DMS53 (cell line): ENCODE measurements at regions not wholly inside any gene's neighbourhood (a gene's known extent, or its start where the extent isn't known, plus 50 kb on each side); places are given as distances from the start of the nearest gene placed in this dataset.

Experiments
- DNase-seq: peaks from one replicate; lab custom pipeline; 2025; lab: John Stamatoyannopoulos, UW

GRCh38 chr2:65649811-65650589, 217.6 kb upstream of the SPRED2 start:
- no peak for DNase-seq

DNA sequence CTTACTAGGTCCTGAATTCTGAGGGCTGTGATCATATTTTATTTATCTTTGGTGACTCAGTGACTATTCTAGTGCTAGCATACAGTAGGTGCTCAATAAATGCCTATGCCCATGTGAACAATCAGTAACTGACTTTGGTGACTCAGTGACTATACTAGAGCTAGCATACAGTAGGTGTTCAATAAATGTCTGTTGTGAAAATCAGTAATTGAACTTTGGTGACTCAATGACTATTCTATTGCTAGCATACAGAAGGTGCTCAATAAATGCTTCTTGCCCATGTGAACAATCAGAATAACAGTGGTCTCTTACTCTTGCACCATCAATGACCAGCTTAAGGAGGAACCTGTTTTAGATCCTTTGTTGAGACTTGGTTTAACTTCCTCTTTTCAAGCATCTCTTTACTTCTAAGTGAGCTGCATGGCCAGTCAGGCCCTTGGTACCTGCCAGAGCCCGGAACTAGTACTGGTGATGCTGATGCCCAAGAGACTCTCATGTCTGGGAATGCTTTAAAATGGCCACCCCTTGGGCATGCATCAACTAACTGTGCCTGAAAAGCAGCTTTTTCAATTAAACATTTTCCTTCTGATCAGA, 214.9 kb upstream of the SPRED2 start:
- no peak for DNase-seq

- DNase-seq = no peak
Observed at GRCh38 chr2:65640793-65641103, 208.3 kb upstream of the SPRED2 start.

- no peak for DNase-seq
Observed at GRCh38 chr2:65639156-65639864, 206.9 kb upstream of the SPRED2 start.

DNA sequence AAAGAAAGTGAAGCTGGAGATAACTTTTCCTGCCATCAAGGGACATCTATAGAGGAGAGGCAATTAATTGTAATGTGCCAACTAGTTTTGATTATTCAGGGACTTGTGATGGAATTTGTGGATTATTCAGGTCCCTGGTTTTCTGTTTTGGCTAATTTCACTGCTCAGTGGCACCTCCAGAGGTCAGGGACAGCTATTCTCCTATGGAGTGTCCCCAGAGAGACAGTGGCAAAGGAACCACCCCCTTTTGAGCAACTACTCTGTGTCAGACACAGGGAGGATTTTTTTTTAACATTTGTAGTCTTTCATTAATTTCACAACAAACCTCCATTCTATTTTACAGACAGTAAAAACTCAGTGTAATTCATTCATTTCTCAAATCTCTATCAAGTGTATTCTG, 206.0 kb upstream of the SPRED2 start:
- DNase-seq = peak; percentile 36

DNA sequence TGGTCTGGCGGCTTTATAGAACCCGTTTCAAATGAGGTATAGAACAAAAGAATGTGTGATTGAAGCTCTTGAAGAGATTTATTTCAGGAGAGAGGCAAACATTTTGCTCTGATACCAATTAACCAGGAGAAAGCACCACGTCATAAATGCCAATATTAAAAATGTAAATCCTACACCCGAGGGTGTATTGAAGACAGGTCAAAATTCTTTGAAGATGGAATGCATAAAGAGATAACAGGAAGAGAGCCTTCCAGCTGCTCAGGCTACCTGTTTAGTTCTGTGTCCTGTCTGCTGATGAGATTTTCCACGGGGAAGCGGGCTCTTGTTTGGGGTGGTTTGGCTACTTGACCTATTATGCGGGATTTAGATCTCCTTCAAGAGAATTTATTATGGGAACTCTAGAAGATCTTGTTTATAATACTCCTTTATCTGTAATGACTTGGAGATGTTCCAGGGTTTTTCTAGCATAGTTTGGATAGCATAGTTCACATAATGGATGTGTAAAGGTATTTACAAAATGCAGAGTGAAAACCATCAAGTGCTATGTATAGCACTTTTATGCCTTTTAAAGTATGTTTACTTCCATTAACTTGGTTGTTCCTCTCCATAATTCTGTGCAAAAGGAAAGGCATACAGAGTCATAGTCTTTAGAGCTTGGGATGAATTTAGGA, 204.5 kb upstream of the SPRED2 start:
- no peak for DNase-seq

GRCh38 chr2:65636024-65636423, 203.6 kb upstream of the SPRED2 start:
- DNase-seq = no peak

DNA sequence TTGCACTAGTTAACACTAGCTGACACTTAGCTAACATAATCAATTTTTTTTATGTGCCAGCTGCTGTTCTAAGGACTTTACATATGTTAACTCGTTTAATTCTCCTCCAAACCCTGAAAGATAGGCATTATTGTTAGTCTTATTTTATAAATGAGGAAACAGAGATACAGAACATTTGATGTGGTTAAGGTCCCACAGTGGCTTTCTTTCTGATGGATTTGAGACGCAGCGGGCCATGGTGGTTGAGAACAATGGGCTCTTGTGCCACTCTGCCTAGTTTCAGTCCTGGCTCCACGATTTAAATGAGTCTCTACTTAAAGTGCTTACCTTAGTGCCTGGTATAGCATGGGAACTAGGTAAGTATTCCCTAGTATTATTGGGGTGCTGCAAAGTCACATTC, 201.9 kb upstream of the SPRED2 start:
- no peak for DNase-seq

DNA sequence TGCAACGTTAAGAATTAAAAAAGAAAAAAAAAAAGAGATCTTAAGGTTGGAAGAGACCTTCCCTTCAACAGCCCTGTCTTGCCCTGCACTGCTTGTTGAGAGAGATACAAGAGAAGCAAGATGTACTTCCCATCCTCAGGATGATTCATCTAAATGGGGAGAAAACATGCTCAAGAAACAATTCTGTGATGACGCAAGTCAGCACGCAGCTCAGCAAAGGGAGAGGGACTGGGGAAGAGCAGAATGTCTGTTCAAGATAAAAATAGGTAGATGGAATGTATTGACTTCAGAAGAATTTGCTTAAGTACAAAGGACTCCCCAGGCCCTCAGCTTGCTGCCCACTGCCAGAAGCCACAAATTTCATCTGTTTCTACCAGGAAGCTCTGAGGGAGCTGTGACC, 198.2 kb upstream of the SPRED2 start:
- DNase-seq = no peak

- DNase-seq = no peak
Observed at GRCh38 chr2:65628156-65628555, 195.8 kb upstream of the SPRED2 start.

DNA sequence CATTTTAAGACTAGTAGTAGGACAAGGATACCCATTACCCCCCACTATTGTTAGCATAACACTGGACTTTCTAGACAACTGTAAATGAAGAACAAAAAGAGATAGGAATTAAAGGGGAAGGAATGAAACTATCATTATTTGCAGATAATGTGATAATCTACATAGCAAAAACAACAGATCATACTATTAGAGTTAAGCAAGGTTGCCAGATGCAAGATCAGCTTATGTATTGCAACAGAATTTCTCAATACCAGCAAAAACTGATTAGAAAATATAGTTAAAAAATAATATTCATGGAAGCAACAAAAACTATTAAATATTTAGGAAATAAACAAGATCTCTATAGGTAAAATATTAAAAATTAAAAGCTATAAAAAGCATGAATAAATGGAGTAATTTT, 194.4 kb upstream of the SPRED2 start:
- no peak for DNase-seq

- DNase-seq = no peak
Observed at GRCh38 chr2:65625982-65626381, 193.6 kb upstream of the SPRED2 start.

GRCh38 chr2:65622951-65623535, 190.6 kb upstream of the SPRED2 start:
- DNase-seq = no peak

DNA sequence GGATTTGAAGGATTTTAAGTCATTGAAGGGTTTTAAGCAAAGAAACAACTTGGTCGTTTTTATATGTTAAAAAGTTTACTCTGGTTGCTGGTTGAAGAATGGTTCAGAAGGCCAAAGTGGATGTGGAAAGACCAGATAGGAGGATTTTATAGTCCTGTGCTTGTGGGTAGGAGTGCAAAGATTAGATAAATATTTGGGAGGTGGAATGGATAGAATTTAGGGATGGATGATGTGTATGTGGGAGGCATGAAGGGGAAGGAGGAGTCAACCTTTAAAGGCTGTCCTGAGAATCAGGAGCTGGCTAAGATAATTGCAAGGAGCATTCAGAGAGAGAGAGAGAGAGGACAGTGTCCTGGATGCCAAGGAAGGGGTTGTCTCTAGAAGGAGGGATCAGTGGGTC, 190.1 kb upstream of the SPRED2 start:
- no peak for DNase-seq

DNA sequence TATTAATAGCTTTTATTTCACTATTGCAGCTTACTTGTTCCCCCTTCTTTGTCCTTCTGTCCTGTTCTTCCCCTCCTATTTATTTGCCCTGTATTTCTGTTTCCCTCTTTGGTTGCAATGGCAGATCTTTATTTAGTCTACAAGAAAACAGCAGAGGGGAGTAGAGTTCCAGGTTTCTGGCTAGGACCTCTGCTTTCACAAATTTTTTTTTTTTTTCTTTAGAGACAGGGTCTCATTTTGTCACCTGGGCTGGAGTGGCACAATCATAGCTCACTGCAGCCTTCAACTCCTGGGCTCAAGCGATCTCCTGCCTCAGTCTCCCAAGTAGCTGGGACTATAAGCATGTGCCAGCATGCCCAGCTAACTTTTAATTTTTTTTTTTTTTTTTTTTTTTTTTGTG, 188.1 kb upstream of the SPRED2 start:
- DNase-seq = no peak

- DNase-seq = no peak
Observed at GRCh38 chr2:65620026-65620425, 187.6 kb upstream of the SPRED2 start.

DNA sequence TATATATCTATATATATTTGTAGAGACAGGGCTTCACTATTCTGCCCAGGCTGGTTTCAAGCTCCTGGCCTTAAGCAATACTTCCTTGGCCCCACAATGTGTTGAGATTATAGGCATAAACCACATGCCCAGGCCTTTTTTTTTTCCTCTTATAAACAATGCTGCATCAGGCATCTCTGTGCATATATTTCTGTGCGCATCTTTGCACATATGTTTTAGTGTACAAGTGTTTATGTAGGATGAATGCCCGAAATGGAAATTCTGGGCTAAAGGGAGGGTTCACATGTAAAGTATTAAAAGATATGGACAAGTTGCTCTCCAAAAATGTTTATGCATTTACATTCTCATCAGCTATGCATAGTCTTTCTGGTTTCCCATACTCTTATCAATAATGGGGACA, 183.2 kb upstream of the SPRED2 start:
- DNase-seq = no peak

GRCh38 chr2:65613968-65614555, 181.7 kb upstream of the SPRED2 start:
- no peak for DNase-seq

- no peak for DNase-seq
Observed at GRCh38 chr2:65611488-65611887, 179.1 kb upstream of the SPRED2 start.

DNA sequence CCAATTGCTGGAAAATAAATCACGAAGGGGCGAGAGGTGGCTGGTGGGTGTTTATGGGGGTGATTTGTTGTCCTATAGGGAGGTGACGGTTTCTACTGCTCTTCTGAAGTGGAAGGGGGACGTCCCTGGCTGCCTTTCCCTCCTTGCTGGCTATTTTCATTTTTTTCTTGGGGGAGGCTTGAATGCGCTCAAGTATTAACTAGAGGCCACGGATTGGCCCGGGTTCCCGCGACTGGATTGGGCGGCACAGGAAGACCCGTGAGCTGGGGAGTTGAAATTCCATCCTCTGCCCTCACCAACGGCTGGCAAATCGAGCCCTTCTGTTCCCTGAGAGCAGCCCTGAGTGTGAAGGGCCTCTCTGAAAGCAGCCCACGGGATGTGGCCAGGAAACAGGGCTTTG, 176.5 kb upstream of the SPRED2 start:
- no peak for DNase-seq

DNA sequence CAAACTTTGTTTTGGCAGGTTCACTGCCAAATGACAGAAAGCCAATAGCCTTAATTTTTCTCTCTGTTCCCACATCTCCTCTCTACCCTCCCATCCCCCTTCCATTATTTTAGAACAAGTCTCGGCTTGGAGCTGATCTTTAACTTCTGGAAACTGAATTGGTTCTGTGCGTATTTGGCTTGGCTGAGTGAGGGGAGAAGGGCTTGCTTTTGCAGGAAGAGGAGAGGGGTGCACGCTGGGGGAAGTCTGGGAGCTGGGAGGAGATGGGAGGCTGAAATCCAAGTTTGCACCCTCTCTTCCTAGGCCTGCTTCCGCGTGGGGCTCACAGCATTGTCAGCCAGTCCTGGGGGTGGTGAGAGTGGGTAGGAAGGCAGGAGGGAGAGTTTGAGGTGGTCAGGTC, 176.1 kb upstream of the SPRED2 start:
- no peak for DNase-seq

- no peak for DNase-seq
Observed at GRCh38 chr2:65607662-65608305, 175.4 kb upstream of the SPRED2 start.
